Hepatocyte (in vitro differentiated cells): ENCODE measurements at regions not wholly inside any gene's neighbourhood (a gene's known extent, or its start where the extent isn't known, plus 50 kb on each side); places are given as distances from the start of the nearest gene placed in this dataset.

ENCODE experiments used
- EZH2 ChIP-seq: fragments of 200-600 bp; sonication (generic); IDR thresholded peaks from 2 replicates; pipeline ENCODE4 v1.6.1; 2016; ENCODE audit warnings: antibody characterized with exemption, mild to moderate bottlenecking, borderline replicate concordance
- TF ChIP-seq, protein P1 (sequence below): fragments of 200-600 bp; sonication (generic); IDR thresholded peaks from 2 replicates; pipeline ENCODE4 v1.5.1; 2016; ENCODE audit warnings: antibody characterized with exemption, mild to moderate bottlenecking; ENCODE audit not compliant: poor library complexity

DNA sequence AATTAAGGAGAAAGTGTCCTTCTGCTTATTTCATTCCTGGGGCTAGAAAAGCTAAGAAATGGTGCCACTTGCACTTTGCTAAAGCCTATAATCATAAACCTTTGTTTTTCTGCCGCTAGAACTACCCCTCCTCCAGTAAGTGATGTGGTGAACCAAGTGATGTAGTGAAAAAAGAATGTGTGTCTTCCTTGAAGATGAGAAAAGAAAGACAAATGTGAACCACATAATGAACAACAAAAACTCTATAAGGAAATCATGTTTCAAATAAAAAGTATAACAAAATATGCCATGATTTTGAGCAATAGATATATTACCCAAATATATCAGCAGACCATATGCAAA lies 179.0 kb upstream of the SGCD start:
- TF ChIP-seq, protein P1, sequence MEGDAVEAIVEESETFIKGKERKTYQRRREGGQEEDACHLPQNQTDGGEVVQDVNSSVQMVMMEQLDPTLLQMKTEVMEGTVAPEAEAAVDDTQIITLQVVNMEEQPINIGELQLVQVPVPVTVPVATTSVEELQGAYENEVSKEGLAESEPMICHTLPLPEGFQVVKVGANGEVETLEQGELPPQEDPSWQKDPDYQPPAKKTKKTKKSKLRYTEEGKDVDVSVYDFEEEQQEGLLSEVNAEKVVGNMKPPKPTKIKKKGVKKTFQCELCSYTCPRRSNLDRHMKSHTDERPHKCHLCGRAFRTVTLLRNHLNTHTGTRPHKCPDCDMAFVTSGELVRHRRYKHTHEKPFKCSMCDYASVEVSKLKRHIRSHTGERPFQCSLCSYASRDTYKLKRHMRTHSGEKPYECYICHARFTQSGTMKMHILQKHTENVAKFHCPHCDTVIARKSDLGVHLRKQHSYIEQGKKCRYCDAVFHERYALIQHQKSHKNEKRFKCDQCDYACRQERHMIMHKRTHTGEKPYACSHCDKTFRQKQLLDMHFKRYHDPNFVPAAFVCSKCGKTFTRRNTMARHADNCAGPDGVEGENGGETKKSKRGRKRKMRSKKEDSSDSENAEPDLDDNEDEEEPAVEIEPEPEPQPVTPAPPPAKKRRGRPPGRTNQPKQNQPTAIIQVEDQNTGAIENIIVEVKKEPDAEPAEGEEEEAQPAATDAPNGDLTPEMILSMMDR: no peak
- TF ChIP-seq EZH2: no peak
